Glutamatergic neuron (in vitro differentiated cells): ENCODE measurements at regions not wholly inside any gene's neighbourhood (a gene's known extent, or its start where the extent isn't known, plus 50 kb on each side); places are given as distances from the start of the nearest gene placed in this dataset.

Experiments used
- DNase-seq: peaks from one replicate; pipeline ENCODE4 v3.0.0; 2022
- H3K27ac Mint-ChIP-seq: one replicate; pipeline ENCODE4 v1.8.0; 2020; ENCODE audit warnings: mild to moderate bottlenecking, mixed read lengths, inconsistent platforms; ENCODE audit not compliant: unreplicated experiment
- H3K27me3 Mint-ChIP-seq: one replicate; pipeline ENCODE4 v1.8.0; 2020; ENCODE audit warnings: mild to moderate bottlenecking, moderate library complexity, mixed read lengths, inconsistent platforms; ENCODE audit not compliant: unreplicated experiment
- H3K36me3 Mint-ChIP-seq: one replicate; pipeline ENCODE4 v1.8.0; 2020; ENCODE audit warnings: mild to moderate bottlenecking, mixed read lengths, inconsistent platforms; ENCODE audit not compliant: unreplicated experiment
- H3K4me1 Mint-ChIP-seq: one replicate; pipeline ENCODE4 v1.8.0; 2020; ENCODE audit warnings: mild to moderate bottlenecking, low read depth, mixed read lengths, inconsistent platforms; ENCODE audit not compliant: unreplicated experiment
- H3K4me3 Mint-ChIP-seq: one replicate; pipeline ENCODE4 v1.8.0; 2020; ENCODE audit warnings: mild to moderate bottlenecking, mixed read lengths, inconsistent platforms; ENCODE audit not compliant: unreplicated experiment
- H3K9me3 Mint-ChIP-seq: one replicate; pipeline ENCODE4 v1.8.0; 2020; ENCODE audit warnings: mild to moderate bottlenecking, moderate library complexity, mixed read lengths, inconsistent platforms; ENCODE audit not compliant: unreplicated experiment
- TF ChIP-seq, protein P1 (sequence below): fragments of 200-600 bp; sonication (generic); IDR thresholded peaks from one replicate; pipeline ENCODE4 v1.5.0; 2021; ENCODE audit not compliant: partially characterized antibody, unreplicated experiment

DNA sequence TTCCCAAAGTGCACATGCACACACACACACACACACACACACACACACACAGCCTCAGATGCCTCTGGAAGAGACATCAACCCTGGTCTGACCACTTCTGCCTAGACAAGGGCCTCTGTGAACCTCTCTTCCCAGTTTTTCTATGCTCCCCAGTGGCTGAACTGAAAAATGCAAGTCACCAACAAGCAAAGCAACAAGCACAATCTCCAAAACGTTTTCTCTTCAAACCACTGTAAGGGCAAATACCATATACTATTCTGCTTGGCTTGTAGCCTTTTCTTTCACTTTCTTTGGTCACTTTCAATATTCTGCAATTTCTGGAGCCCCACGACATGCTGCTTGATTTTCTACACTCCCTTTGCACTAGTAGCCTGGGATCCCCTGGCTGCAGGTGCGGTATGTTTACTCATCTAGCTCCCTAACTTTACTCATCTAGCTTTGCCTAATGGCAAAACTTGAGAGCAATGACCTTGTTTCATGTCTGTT, 121.4 kb upstream of the DST start:
- DNase-seq: no peak
- TF ChIP-seq, protein P1, sequence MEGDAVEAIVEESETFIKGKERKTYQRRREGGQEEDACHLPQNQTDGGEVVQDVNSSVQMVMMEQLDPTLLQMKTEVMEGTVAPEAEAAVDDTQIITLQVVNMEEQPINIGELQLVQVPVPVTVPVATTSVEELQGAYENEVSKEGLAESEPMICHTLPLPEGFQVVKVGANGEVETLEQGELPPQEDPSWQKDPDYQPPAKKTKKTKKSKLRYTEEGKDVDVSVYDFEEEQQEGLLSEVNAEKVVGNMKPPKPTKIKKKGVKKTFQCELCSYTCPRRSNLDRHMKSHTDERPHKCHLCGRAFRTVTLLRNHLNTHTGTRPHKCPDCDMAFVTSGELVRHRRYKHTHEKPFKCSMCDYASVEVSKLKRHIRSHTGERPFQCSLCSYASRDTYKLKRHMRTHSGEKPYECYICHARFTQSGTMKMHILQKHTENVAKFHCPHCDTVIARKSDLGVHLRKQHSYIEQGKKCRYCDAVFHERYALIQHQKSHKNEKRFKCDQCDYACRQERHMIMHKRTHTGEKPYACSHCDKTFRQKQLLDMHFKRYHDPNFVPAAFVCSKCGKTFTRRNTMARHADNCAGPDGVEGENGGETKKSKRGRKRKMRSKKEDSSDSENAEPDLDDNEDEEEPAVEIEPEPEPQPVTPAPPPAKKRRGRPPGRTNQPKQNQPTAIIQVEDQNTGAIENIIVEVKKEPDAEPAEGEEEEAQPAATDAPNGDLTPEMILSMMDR: peak; percentile 22
- H3K27ac Mint-ChIP-seq: peak overlapping the region; percentile 77
- peaks cover 9% of the 10 kb centered on the region for H3K27me3 Mint-ChIP-seq
- H3K4me1 Mint-ChIP-seq: peaks cover 54% of the 10 kb centered on the region
- H3K36me3 Mint-ChIP-seq: no peaks in the 10 kb centered on the region
- peak overlapping the region; percentile 37 for H3K4me3 Mint-ChIP-seq
- H3K9me3 Mint-ChIP-seq: peaks cover 11% of the 10 kb centered on the region

DNA sequence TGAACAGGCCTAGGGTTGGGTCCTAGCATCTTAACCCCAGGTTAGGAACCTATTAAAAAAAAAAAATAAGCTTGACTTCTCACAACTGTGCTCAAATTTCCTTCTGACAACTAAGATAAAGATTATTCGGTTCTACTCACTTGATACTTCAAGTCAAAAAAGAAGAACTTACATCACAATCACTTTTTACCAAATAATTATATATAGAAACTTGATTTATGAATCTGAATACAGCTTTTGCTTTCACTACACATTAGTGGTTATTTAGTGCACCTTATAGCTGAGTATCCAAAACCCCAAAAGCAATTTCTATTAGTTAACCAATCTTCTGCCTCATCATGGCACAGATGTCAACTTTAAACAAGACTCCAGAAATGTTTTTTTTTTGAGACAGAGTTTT, 119.0 kb upstream of the DST start:
- no peak overlapping the region for H3K4me3 Mint-ChIP-seq
- no peak for DNase-seq
- H3K4me1 Mint-ChIP-seq: peaks cover 61% of the 10 kb centered on the region
- TF ChIP-seq, protein P1: no peak
- H3K27ac Mint-ChIP-seq: no peak overlapping the region
- H3K27me3 Mint-ChIP-seq: peaks cover 9% of the 10 kb centered on the region
- H3K9me3 Mint-ChIP-seq: peaks cover 15% of the 10 kb centered on the region
- no peaks in the 10 kb centered on the region for H3K36me3 Mint-ChIP-seq

DNA sequence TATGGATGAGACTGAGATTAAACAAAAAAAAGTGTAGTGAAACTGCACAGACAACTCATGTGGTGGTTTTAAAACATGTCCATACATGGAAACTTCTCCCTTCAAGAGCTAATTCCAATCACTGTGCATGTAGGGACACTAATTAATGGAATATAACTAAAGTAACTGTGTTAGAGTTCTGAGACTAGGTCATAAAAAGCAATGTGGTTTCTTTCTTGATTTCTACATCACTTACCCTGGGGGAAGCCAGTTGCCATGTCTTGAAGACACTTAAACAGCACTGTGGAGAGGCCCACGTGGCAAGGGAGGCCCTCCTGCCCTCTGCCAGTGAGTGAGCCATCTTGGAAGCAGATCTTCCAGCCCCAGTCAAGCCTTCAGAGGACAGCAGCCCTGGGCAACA, 118.2 kb upstream of the DST start:
- Mint-ChIP-seq H3K4me1 (peaks cover 62% of the 10 kb centered on the region), H3K36me3 (no peaks in the 10 kb centered on the region), H3K27ac (no peak overlapping the region), H3K9me3 (peaks cover 16% of the 10 kb centered on the region), H3K27me3 (peaks cover 9% of the 10 kb centered on the region), H3K4me3 (no peak overlapping the region)
- DNase-seq: no peak
- TF ChIP-seq, protein P1: no peak

DNA sequence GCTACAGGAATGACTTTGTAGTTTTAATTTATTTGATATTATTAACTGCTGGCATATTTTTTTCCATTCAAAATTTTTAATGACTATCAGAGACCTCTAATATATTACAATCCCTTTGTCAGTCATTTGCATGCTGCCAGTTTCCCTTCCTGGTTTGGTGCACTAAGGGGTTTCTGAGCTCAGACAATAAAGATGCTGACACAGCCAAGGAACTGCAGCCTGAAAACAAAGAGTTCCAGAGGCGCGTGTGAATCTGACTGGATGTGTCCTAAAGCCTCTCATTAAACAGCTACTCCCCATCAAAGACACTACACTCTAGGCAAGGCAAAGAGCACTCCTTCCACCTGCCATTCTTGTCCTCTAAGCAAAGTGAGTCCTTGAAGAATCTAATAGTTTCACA, 116.8 kb upstream of the DST start:
- Mint-ChIP-seq H3K27ac (peak overlapping the region; percentile 52), H3K4me1 (peaks cover 58% of the 10 kb centered on the region)
- no peak for DNase-seq

DNA sequence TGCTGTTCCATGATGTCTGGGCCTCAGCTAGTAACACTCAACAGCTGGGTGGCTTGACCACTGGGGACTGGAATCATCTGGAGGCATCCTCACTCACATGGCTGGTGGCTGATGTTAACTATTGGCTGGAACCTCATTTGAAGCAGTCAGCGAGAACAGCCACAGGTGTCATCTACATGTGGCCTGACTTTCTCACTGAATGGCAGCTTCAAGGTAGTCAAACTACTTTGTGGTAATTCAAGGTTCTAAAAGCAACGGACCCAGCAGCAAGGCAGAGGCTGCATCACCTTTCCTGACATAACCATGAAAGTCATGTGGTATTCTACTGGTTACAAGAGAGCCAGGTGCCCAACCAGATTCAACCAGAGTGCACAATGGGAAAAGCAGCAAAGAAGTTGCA, 115.9 kb upstream of the DST start:
- H3K9me3 Mint-ChIP-seq: peaks cover 7% of the 10 kb centered on the region
- H3K27me3 Mint-ChIP-seq: no peaks in the 10 kb centered on the region
- H3K36me3 Mint-ChIP-seq: no peaks in the 10 kb centered on the region
- H3K4me1 Mint-ChIP-seq: peaks cover 58% of the 10 kb centered on the region
- H3K4me3 Mint-ChIP-seq: no peak overlapping the region
- no peak for DNase-seq
- no peak overlapping the region for H3K27ac Mint-ChIP-seq
- TF ChIP-seq, protein P1: no peak

More for the DNA sequence above, 116.8 kb upstream of the DST start:
- H3K36me3 Mint-ChIP-seq: no peaks in the 10 kb centered on the region
- TF ChIP-seq, protein P1: no peak
- peaks cover 13% of the 10 kb centered on the region for H3K9me3 Mint-ChIP-seq
- H3K4me3 Mint-ChIP-seq: no peak overlapping the region
- H3K27me3 Mint-ChIP-seq: peaks cover 6% of the 10 kb centered on the region
